Large intestine (tissue), 3 donors: ENCODE measurements at regions not wholly inside any gene's neighbourhood (a gene's known extent, or its start where the extent isn't known, plus 50 kb on each side); places are given as distances from the start of the nearest gene placed in this dataset.

Experiments
- DNase-seq, 2 donors: peaks; one replicate each; pipeline versions ENCODE4 v3.0.0 to v3.0.0-alpha.2; 2013
- H3K27ac ChIP-seq: one replicate; pipeline ENCODE4 v1.5.1; 2013; ENCODE audit warnings: low read length
- H3K27me3 ChIP-seq: 2 replicates; pipeline ENCODE4 v1.6.1; 2013; ENCODE audit warnings: low read length; ENCODE audit not compliant: control insufficient read depth, insufficient read depth
- H3K36me3 ChIP-seq: 2 replicates; pipeline ENCODE4 v1.6.1; 2013; ENCODE audit warnings: low read length; ENCODE audit not compliant: control insufficient read depth, insufficient read depth
- H3K4me1 ChIP-seq: one replicate; pipeline ENCODE4 v1.6.1; 2013; ENCODE audit warnings: low read length; ENCODE audit not compliant: control insufficient read depth, insufficient read depth
- H3K4me3 ChIP-seq: one replicate; pipeline ENCODE4 v1.5.1; 2013; ENCODE audit warnings: low read length
- H3K9me3 ChIP-seq: one replicate; pipeline ENCODE4 v1.6.1; 2013; ENCODE audit warnings: mild to moderate bottlenecking, low read depth, low read length, moderate library complexity; ENCODE audit not compliant: control insufficient read depth
- WGBS: methylation state at CpG from one replicate; pipeline ENCODE4 v1.1.5; 2013; ENCODE audit warnings: low lambda C conversion rate; ENCODE audit not compliant: insufficient coverage; 5-methylcytosine and 5-hydroxymethylcytosine counted together

DNA sequence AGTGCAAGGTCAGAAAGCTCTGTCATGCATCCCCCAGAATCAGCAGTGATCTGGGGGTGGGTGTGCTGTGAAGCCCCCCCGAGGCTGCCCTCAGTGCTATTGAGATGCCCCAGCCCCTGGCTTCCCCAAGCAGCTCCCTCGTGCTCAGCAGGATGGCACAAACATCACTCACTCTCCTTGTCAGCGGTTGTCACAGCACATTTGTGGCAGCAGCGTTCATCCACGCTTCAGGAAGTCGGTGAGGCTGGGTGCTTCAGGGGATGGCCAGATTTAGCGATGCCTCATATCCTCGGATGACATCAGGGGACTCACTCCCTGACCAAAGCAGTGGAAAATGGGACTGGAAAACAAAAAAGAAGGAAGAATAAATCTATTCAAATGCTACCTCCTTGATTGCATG lies 54.4 kb upstream of the SLC6A11 start:
- peaks cover 10% of the 10 kb centered on the region for H3K27me3 ChIP-seq
- no peaks in the 10 kb centered on the region for H3K36me3 ChIP-seq
- no peak overlapping the region for H3K4me3 ChIP-seq
- H3K27ac ChIP-seq, result no peak overlapping the region
- no peaks in the 10 kb centered on the region for H3K4me1 ChIP-seq
- DNase-seq, result no peak
- WGBS, result no CpG with 5 or more reads among the region's 8 CpGs
- H3K9me3 ChIP-seq, result no peaks in the 10 kb centered on the region

DNA sequence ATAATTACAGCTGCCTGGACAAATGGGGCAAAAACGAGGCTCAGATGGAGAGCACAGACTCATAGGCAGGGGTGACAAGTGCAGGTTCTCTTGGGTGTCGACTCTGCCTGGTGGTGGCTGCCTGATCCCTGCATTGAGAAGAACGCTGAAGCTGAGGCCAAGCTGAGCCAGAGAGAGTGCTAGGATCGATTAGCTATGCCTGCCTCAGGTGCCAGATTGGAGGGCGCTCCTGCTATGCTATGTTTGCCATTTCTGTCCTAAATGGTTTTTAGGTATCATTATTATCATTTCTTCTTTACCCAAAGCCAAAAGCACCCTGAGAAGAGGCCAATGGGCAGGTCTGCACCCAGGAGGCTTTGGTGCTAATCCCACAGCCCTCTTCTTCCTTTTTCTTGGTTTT lies 53.9 kb upstream of the SLC6A11 start:
- Histone ChIP-seq H3K27me3 (peaks cover 10% of the 10 kb centered on the region), H3K36me3 (no peaks in the 10 kb centered on the region), H3K27ac (no peak overlapping the region), H3K4me3 (no peak overlapping the region), H3K4me1 (no peaks in the 10 kb centered on the region), H3K9me3 (no peaks in the 10 kb centered on the region)
- no peak for DNase-seq
- no CpG with 5 or more reads among the region's 5 CpGs for WGBS

DNA sequence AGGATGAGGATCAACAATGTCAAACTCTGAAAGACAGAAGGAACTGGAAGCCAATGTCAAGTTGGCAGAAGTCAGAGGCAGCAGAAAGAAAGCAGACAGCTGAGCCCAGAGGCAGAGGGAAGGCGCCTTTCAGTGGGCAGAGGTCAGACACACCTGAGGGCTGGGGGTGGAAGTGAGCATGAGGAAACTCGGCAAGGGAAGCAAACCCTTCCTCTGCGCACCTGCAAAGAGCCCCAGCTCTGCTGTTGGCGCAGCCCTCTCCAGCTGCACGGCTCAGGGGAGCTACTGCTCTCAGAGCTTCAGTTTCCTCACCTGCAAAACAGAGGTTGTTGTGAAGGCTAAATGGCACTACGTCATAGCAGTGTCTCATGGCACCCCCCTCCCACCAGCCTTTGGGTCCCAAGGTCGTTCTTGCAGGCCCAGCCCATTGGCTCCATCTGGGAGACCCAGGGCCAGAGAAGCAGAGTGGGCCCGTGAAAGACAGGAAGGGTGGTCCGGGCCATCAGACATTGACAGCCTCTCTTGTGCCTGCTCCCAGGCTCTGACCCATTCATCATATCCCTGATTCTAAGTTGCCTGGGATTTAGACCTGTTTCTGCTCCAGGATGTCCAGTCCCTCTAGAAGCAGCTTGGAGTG lies 53.3 kb upstream of the SLC6A11 start:
- Histone ChIP-seq H3K4me3 (no peak overlapping the region), H3K36me3 (no peaks in the 10 kb centered on the region), H3K9me3 (no peaks in the 10 kb centered on the region), H3K4me1 (no peaks in the 10 kb centered on the region), H3K27ac (no peak overlapping the region), H3K27me3 (peaks cover 10% of the 10 kb centered on the region)
- no CpG with 5 or more reads among the region's 9 CpGs for WGBS
- DNase-seq, result no peak

DNA sequence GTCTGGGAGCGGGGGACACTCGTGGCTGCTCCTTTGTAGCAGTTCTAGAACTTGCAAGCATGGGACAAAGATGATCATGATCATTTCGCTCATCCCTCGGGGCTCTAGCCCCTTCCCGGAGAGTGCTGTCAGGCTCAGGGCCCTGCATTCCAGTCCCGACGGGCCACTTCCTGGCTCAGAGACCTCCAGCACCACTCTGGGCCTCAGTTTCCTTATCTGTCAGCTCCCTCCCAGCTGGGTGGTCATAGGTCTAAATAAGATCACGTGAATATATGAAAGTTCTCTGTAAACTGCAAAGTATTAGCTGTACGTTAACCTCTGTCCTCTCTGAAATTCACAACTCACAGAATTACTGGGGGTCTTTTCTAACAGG lies 52.8 kb upstream of the SLC6A11 start:
- no peak overlapping the region for H3K4me3 ChIP-seq
- no peaks in the 10 kb centered on the region for H3K9me3 ChIP-seq
- peaks cover 10% of the 10 kb centered on the region for H3K27me3 ChIP-seq
- H3K27ac ChIP-seq, result no peak overlapping the region
- H3K36me3 ChIP-seq, result no peaks in the 10 kb centered on the region
- H3K4me1 ChIP-seq, result no peaks in the 10 kb centered on the region
- no CpG with 5 or more reads among the region's 9 CpGs for WGBS
- no peak for DNase-seq

DNA sequence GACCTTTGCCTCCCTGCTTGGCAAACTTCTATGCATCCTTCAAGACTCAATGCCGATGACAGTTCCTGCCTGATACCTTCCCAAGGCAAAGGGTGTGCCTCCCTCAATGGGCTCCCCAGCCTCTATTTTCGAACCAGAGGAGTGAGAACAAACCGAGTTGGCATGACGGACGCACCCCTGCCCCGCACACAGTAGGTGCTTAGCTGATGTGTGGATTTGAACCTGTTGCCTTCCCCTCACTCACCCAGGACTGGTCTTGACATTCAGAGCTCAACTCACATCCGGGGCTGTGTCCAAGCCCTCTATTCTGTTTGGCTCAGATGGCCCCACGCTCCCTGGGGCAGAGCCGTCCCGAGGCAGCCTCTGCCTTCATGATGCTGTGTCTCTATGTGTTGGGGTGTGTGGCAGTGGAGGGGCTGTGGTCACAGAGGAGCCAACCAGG lies 52.2 kb upstream of the SLC6A11 start:
- no peaks in the 10 kb centered on the region for H3K9me3 ChIP-seq
- H3K4me3 ChIP-seq, result no peak overlapping the region
- H3K27ac ChIP-seq, result no peak overlapping the region
- no peaks in the 10 kb centered on the region for H3K36me3 ChIP-seq
- no CpG with 5 or more reads among the region's 10 CpGs for WGBS
- DNase-seq, result no peak
- H3K4me1 ChIP-seq, result no peaks in the 10 kb centered on the region
- H3K27me3 ChIP-seq, result peaks cover 10% of the 10 kb centered on the region

DNA sequence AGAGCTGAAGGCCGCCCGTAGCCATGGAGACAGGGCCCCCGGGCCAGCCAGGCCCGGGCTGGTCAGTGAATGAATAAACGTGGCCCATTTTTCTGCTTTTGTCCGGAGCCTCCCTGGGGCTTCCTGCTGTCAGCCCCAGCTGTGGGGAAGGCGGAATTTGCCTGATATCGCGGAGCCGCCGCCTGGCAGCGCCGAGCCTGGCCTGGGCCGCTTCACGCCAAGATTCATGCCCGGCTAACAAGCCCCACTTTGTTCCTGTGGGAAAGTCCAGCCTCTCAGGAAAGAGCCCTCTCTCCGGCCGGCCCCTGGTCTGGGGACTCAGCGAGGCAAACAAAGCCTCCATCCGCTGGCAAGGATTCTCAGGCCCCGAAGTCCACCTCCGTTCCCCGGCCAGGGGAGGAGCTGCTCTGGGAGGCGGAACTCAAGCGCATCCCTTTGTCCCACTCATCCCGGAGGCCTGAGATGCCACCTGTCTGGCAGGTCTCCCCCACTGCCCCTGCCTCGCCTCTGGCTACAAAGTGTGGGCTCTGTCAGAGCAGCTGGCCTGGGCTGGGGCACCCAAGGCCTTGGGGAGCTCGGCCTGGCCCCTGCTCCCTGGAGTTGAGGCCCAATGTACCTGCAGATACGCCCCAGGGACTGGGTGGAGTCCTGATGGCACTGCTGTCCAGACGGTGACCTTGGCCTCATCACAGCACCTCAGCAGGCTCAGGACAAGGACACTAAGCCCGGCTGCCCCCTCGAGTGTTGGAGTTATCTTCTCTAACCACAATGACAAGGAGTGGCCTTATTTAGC lies 51.6 kb upstream of the SLC6A11 start:
- no peaks in the 10 kb centered on the region for H3K36me3 ChIP-seq
- no peak for DNase-seq
- peaks cover 10% of the 10 kb centered on the region for H3K27me3 ChIP-seq
- no peaks in the 10 kb centered on the region for H3K9me3 ChIP-seq
- no peaks in the 10 kb centered on the region for H3K4me1 ChIP-seq
- no CpG with 5 or more reads among the region's 32 CpGs for WGBS
- H3K27ac ChIP-seq, result no peak overlapping the region
- H3K4me3 ChIP-seq, result no peak overlapping the region

DNA sequence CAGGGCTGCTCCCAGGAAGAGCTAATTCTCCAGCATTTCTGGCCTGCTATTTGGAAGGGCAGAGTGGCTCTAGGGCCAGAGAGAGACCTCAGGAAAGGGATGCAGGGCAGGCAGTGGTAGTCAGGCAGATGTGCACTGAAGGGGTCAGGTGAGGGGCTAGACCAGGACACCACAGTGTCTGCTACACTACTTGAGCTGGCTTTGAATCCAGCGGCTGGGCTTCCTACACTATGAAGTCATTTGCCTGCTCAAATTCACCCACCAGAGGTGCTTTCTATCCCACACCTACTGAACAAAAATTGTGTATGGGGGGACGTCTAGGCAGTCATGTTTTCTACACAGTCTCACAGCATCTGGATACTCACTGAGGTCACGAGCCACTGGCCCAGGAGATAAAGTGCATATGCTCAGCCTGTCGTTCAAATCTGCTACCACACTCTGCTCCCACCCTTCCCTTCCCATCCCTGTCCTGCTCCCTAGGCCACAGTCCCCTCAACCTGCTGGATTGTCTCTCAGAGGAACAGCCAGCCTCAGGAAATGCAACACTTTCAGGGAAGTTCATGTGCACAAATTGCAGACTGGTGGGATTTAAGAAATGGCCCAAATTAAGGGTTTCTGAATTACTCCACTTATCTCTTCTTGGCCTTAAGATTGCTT lies 49.9 kb upstream of the SLC6A11 start:
- no peak for DNase-seq
- no peaks in the 10 kb centered on the region for H3K4me1 ChIP-seq
- no peak overlapping the region for H3K4me3 ChIP-seq
- peaks cover 10% of the 10 kb centered on the region for H3K27me3 ChIP-seq
- no peaks in the 10 kb centered on the region for H3K9me3 ChIP-seq
- no peak overlapping the region for H3K27ac ChIP-seq
- WGBS, result no CpG with 5 or more reads among the region's 4 CpGs
- no peaks in the 10 kb centered on the region for H3K36me3 ChIP-seq
